ENCODE measurements at regions not wholly inside any gene's neighbourhood (a gene's known extent, or its start where the extent isn't known, plus 50 kb on each side); places are given as distances from the start of the nearest gene placed in this dataset.

- DNase-seq: no peak
Measured at GRCh38 chrX:143165778-143166177, 140.1 kb downstream of the SPANXN4 start.

- DNase-seq: no peak
Measured at GRCh38 chrX:143139681-143140080, 114.0 kb downstream of the SPANXN4 start.

- DNase-seq: peak; percentile 0
Measured at GRCh38 chrX:143121477-143121876, 95.7 kb downstream of the SPANXN4 start.

GRCh38 chrX:143115466-143115865 lies 89.7 kb downstream of the SPANXN4 start:
- DNase-seq: no peak

- DNase-seq: no peak
Measured at GRCh38 chrX:143095816-143096215, 70.1 kb downstream of the SPANXN4 start.

- DNase-seq: no peak
Measured at GRCh38 chrX:143095321-143095720, 69.6 kb downstream of the SPANXN4 start.

GRCh38 chrX:143094417-143095023 lies 68.8 kb downstream of the SPANXN4 start:
- no peak for DNase-seq

All from NCI-H2171 treated with DMSO at 0.1 percent for 48 hours (cell line).